Heart right ventricle (tissue), 16 donors: ENCODE measurements at regions not wholly inside any gene's neighbourhood (a gene's known extent, or its start where the extent isn't known, plus 50 kb on each side); places are given as distances from the start of the nearest gene placed in this dataset.

Experiments used
- ATAC-seq, 8 donors: fragments of 200-7000 bp; cut with Tn5 transposase; one replicate each; pipeline ENCODE4 v1.9.1; 2020; ENCODE audit warnings: mild to moderate bottlenecking in 8 of 8, moderate library complexity in 8 of 8, moderate number of reproducible peaks in 1 of 8
- DNase-seq, 2 donors: peaks; one replicate each; pipeline ENCODE4 v3.0.0-alpha.2; 2020
- H3K27ac ChIP-seq, 10 donors: fragments of 200-600 bp; sonication (generic) in 2 of 10; one replicate each; pipeline versions ENCODE4 v1.5.0 to v1.8.0; 2020 to 2022; ENCODE audit warnings: mild to moderate bottlenecking in 3 of 10
- H3K27me3 ChIP-seq, 7 donors: fragments of 200-600 bp; one replicate each; pipeline ENCODE4 v1.8.0; 2021 to 2022; ENCODE audit warnings: mild to moderate bottlenecking in 2 of 7
- H3K36me3 ChIP-seq, 9 donors: fragments of 200-600 bp; sonication (generic) in 1 of 9; one replicate each; pipeline versions ENCODE4 v1.5.0 to v1.8.0; 2020 to 2022; ENCODE audit warnings: mild to moderate bottlenecking in 2 of 9
- H3K4me1 ChIP-seq, 9 donors: fragments of 200-600 bp; sonication (generic) in 1 of 9; one replicate each; pipeline versions ENCODE4 v1.5.0 to v1.8.0; 2020 to 2022; ENCODE audit warnings: mild to moderate bottlenecking in 4 of 9
- H3K4me3 ChIP-seq, 10 donors: fragments of 200-600 bp; sonication (generic) in 2 of 10; one replicate each; pipeline versions ENCODE4 v1.5.0 to v1.8.0; 2020 to 2022; ENCODE audit warnings: mild to moderate bottlenecking in 7 of 10, moderate library complexity in 2 of 10
- H3K9me3 ChIP-seq, 11 donors: fragments of 200-600 bp in 10 of 11; sonication (generic) in 2 of 11; one replicate each; pipeline versions ENCODE4 v1.5.0 to v1.8.0; 2013 to 2022; ENCODE audit warnings: mild to moderate bottlenecking in 2 of 11, control low read depth in 1 of 11, moderate library complexity in 1 of 11
- WGBS, 2 donors: extraction: QIAGEN DNeasy Blood & Tissue Kit; methylation state at CpG; one replicate each; pipeline ENCODE4 v1.1.7; 2013; ENCODE audit warnings: inconsistent platforms in 1 of 2; 5-methylcytosine and 5-hydroxymethylcytosine counted together
- intact Hi-C, 10 donors: fragments of 100-400 bp; cut with DNase I; formaldehyde crosslinking; loops; one replicate each; pipeline versions ENCODE4 v1.11.1 to v1.14.2; 2022
- TF ChIP-seq, protein P1 (sequence below), 9 donors: fragments of 200-600 bp; sonication (generic) in 2 of 9; IDR thresholded peaks; one replicate each; pipeline versions ENCODE4 v1.5.0 to v1.8.0; 2021 to 2022; ENCODE audit warnings: antibody characterized with exemption in 9 of 9, mild to moderate bottlenecking in 5 of 9, moderate library complexity in 1 of 9
- donor health status: Arrhythmogenic right ventricular cardiomyopathy.
- donor health status: ischemic (EF 13 %, LVEDD 7.1; RV severe dilation, severe dysfunction).
- donor health status: healthy with polysubstance abuse.
- donor health status: DM: no; HTN: yes; CAD: no.
- donor health status: DM: no; HTN: no; CAD: no.
- donor health status: ischemic (EF 25% LVEDD 6.9; RV normal size, moderate dysfunction).
- donor health status: ischemic (EF 25% LVEDD 5.7; RV mildly dilated, moderate dysfunction).
- donor health status: healthy.
- donor health status: DM: yes; HTN: yes; CAD: no.
- donor health status: Ischemic cardiomyopathy.
- donor health status: ischemic (EF 35%, LVEDD 5.7; RV mildly dilated, moderate dysfunction).
- donor health status: nonischemic (EF 11% LVEDD 7.7; RV severe dilation, severe dysfunction).
- donor health status: DM: yes; HTN: yes; CAD: no.
- donor health status: PGD.
- donor health status: ischemic (EF 29% LVEDD 5.4; RV normal size, mild dysfunction).
- donor health status: nonischemic (EF 23%, LVEDD 6.1; RV moderate dilation, normal function).

- no peaks in the 10 kb centered on the region for H3K4me1 ChIP-seq
- no peaks in the 10 kb centered on the region for H3K27me3 ChIP-seq
- no peak overlapping the region for H3K4me3 ChIP-seq
- WGBS, 2 donors, result 49 to 59% methylated on average over 2 of the region's 2 CpGs
- ATAC-seq (no peak), DNase-seq (no peak)
- TF ChIP-seq, protein P1, sequence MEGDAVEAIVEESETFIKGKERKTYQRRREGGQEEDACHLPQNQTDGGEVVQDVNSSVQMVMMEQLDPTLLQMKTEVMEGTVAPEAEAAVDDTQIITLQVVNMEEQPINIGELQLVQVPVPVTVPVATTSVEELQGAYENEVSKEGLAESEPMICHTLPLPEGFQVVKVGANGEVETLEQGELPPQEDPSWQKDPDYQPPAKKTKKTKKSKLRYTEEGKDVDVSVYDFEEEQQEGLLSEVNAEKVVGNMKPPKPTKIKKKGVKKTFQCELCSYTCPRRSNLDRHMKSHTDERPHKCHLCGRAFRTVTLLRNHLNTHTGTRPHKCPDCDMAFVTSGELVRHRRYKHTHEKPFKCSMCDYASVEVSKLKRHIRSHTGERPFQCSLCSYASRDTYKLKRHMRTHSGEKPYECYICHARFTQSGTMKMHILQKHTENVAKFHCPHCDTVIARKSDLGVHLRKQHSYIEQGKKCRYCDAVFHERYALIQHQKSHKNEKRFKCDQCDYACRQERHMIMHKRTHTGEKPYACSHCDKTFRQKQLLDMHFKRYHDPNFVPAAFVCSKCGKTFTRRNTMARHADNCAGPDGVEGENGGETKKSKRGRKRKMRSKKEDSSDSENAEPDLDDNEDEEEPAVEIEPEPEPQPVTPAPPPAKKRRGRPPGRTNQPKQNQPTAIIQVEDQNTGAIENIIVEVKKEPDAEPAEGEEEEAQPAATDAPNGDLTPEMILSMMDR (IDR thresholded peaks at IDR 0.05), result no peak
- peaks cover 0 to 31% (median 0%) of the 10 kb centered on the region in 11 donors for H3K9me3 ChIP-seq
- H3K27ac ChIP-seq, result no peak overlapping the region
- intact Hi-C loops, result no loop called here
- no peaks in the 10 kb centered on the region for H3K36me3 ChIP-seq
Observed at GRCh38 chr6:115570331-115570730, 490.4 kb downstream of the FRK start.

DNA sequence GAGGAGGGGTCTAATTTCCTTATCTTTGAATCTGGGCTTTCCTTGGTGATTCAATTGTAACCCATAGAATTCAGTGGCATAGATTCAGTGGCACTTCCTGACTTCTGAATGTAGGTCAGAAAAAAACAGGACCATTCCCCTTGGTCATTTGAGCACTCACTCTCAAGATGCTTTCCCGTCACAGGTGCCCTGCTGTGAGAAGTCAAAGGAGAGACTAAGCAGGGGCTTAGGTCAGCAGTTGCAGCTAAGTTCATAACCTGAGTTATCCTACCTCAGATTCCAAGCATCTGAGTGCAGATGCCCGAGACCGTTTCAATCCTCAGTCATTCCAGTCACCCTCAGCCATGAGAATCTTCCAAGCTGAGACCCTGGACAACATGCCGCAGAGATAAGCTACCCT, 506.6 kb downstream of the FRK start:
- ATAC-seq, result no peak
- peaks cover 0 to 6% (median 0%) of the 10 kb centered on the region in 9 donors for H3K4me1 ChIP-seq
- TF ChIP-seq, protein P1 (IDR thresholded peaks at IDR 0.05), result no peak

DNA sequence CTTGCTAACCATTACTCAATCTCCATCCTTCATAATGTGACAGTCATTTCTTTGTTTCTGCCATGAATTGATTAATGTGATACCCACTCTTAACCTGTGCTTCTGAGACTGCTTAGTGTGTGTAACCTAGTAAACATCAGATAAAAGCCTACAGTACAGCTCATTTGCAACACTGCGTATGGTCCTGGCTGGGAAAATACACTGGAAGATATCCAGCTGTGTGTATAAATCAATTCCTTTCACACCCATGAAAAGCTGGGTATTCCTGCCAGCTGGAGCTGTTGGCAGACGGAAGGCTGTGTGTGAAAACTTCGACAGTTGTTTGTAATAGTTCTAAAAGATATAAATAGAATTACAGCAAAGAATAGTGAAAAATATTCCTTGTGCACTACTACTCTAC, 509.2 kb downstream of the FRK start:
- no peak for DNase-seq
- WGBS, 2 donors, result 8 to 15% methylated on average over 3 of the region's 3 CpGs
- TF ChIP-seq, protein P1 (IDR thresholded peaks at IDR 0.05), result no peak

More for the DNA sequence above, 506.6 kb downstream of the FRK start:
- no peak overlapping the region for H3K4me3 ChIP-seq
- H3K36me3 ChIP-seq, result no peaks in the 10 kb centered on the region
- WGBS, 2 donors, result 53 to 64% methylated on average over 4 of the region's 4 CpGs
- intact Hi-C loops, result no loop called here
- no peaks in the 10 kb centered on the region for H3K9me3 ChIP-seq
- DNase-seq, result no peak
- no peak overlapping the region for H3K27ac ChIP-seq
- no peaks in the 10 kb centered on the region for H3K27me3 ChIP-seq

DNA sequence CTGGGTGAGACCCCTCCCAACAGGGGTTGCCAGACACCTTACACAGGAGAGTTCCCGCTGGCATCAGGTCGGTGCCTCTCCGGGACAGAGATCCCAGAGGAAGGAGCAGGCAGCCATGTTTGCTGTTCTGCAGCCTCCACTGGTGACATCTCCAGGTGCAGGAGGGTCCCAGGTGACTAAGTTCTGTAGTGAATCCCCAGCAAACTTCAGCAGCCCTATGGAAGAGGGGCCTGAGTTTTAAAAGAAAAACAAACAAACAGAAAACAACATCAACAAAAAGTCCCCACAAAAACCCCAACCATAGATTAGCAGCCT, 515.1 kb downstream of the FRK start:
- TF ChIP-seq, protein P1 (IDR thresholded peaks at IDR 0.05), result no peak
- no peak for DNase-seq
- 69 to 78% methylated on average over 3 of the region's 3 CpGs for WGBS, 2 donors
- H3K4me1 ChIP-seq, result no peaks in the 10 kb centered on the region
- H3K4me3 ChIP-seq, result no peak overlapping the region
- no peaks in the 10 kb centered on the region for H3K27me3 ChIP-seq
- peaks cover 0 to 18% (median 0%) of the 10 kb centered on the region in 11 donors for H3K9me3 ChIP-seq
- intact Hi-C loops, result loop anchor here in 1 of 10 donors (5.0 kb wide), 1 partner anchor 798 kb away; no protein-coding TSS in a partner anchor
- no peaks in the 10 kb centered on the region for H3K36me3 ChIP-seq
- no peak overlapping the region for H3K27ac ChIP-seq
- ATAC-seq, result no peak

More for the DNA sequence above, 509.2 kb downstream of the FRK start:
- H3K4me3 ChIP-seq, result no peak overlapping the region
- H3K27me3 ChIP-seq, result no peaks in the 10 kb centered on the region
- intact Hi-C loops, result no loop called here
- peaks cover 0 to 5% (median 0%) of the 10 kb centered on the region in 11 donors for H3K9me3 ChIP-seq
- peak in 1 of 8 donors; percentile 41 for ATAC-seq
- H3K36me3 ChIP-seq, result no peaks in the 10 kb centered on the region
- H3K27ac ChIP-seq, result no peak overlapping the region
- peaks cover 0 to 6% (median 0%) of the 10 kb centered on the region in 9 donors for H3K4me1 ChIP-seq
